ENCODE measurements at regions not wholly inside any gene's neighbourhood (a gene's known extent, or its start where the extent isn't known, plus 50 kb on each side); places are given as distances from the start of the nearest gene placed in this dataset.
"Not testable (repeated sequence)": the region's sequence is repeated elsewhere in the genome, so short reads cannot be mapped to it uniquely, and the experiment has no call there.

DNA sequence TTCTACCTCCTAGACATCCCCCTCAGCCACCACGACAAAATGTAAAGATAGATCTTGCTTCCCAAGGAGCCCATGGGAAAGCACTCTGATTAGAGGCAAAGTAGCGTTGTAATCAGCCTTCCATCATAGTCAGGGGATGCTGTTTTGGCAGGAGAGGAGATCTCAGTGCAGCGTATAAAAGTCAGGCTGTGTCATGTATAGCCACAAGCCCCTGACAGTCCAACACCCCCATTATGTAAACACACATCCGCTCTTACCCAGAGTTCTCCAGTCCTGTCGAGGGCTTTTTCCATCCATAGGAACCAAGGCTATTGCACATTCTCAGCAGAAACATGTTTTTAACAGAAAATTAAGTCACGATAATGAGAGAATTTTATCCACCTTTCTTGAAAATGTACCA is 156.3 kb downstream of the CYSLTR2 start:
- no peak for DNase-seq

DNA sequence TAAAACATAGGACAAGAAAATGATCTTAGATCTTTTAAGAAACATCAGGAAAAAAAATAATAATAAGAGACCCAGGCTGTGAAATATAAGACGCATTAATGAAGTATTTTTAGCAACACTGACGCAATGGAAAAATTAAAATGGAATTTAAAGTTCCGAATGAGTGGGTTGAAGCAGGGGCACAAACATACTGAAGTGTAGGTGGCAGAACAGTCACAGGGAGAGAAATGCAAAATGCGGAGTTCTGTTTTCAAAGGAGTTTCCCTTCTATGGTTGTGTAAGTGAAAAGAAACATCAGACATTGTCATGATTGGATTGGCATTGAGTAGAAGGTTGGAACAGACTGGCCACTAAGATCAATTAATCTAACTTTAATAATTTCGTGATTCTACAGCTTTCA is 159.8 kb downstream of the CYSLTR2 start:
- no peak for DNase-seq

DNA sequence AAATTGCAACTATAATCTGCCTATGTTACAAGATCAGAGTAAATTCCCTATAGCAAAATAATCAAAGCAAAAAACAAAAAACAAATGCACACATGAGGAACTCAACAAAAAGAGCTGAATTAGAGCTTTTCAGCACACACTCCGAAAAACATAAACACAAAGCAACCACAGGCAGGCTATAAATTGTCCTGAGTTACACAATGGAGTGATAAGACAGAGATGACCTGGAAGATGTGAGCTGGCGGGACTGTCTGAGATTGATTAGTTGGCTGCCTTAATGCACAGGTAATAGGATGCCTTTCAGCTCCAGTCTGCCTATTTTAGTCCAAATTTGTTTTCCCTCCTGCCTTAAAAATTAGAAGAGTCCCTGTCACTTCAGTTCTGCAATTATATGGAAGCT is 159.0 kb upstream of the FNDC3A start:
- no peak for DNase-seq

DNA sequence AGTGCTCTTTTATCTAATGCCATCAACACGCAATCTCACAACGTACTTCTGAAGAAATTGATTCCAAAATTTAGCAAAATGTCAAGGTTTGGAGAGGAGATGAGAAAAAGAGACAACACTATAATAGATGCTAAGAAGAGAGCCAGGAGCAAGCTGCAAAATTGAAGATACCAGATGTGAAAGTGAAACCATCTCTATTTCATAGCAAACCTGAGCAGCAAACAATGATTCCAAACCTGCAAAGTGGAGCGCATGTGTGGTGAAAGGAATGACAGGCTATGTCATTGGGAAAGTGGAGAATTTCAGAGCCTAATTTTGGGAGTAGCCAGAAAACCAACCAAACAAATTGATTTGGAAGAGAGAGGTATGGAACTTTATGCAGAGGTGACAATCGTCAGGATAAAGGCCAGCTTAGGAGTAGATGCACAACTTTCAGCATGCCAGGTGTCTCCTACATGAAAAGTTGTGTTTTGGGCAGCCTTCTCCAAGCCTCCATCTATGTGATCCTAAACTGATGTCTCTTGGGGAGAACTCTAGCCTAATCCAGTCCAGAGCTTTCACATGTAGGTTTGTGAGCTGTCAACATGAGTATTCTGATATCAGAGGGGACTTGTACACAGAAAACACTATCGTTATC is 158.4 kb upstream of the FNDC3A start:
- peak in 1 of 5 donors; percentile 24 for DNase-seq

DNA sequence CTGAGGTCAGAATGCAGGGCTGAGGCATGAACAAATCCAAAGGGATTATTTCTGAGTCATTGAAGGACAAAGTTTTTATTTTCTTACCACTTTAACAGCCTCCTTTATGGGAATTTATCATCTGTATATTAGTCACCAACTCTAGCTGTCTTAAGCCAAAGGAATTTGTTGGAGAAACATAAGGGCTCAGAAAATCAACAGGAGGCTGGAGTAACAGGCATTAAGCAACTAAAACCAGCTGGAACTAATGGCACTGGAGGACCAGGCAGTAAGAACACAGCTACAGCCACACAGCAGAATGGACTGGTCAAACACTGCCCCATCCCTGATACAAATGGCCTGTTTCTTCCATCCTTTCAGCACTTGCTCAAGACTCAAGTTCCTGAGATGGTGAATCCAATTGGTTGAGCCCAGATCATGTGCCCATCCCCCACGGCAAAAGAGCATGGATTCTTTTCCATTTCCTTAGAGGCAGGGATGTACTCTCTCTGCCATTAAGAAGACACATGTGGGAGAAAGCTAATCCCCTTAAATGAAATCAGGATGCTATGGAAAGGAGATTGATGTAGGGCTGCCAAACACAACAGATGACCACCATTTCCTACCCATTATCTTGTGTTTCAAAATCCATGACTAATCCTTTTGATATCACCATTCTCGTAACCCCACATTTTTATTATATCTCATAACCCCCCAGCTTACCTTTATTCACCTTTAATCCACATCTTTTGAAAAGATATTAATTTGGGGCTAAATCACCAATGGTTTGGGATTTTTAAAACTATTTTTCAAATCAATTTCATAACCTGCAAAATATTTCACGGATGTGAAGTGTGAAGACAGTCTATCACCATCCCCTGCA is 157.0 kb upstream of the FNDC3A start:
- no peak for DNase-seq

DNA sequence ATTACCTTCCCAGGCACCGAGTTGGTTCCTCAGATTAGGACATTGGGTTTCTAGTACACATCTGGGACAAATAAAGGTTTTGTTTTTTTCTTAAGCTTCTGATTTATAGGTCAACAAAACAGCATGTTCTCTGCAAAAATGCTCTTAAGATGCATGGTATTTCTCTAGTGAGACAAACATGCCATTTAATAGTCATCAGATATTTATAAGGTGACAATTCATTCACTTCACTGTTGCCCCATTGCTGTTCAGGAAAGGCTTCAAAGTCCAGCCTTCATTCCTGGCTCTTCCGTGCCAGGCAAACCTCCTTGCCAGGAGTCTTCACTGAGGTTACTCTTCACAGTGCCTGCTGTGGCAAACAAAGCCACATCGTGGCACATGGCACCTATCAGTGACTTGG is 156.3 kb upstream of the FNDC3A start:
- DNase-seq: no peak

DNA sequence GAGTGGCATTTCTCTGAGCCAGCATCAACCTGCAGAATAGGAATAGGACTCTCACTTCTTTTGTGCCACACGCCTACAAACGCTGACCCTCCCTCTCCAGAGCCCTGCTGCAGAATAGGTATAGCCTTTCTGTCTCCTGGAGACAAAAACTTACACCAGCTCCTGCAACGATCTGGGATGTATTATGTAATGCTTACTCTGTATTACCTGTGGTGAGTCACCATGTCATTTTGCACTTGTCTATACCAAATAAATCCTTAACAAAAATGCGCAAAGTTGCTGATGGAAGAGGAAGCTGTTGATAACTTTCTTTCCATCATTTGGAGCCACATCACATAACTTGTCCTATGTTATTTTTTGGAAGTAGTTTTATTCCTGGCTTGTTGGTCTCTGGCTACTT is 155.8 kb upstream of the FNDC3A start:
- no peak for DNase-seq

DNA sequence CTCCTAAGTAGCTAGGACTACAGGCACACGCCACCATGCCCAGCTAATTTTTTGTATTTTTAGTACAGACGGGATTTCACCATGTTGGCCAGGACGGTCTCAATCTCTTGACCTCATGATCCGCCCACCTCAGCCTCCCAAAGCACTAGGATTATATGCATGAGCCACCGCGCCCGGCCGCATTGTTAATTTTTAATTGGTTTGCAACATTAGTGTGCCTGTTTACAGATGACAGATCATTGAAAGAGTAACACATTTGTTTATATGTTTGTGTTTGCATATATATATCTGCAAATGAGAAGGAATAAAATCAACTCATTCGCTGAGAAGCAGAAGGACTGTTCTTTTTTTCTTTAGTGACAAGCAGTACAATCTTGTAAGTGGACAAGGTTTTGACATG is 152.2 kb upstream of the FNDC3A start:
- not testable (repeated sequence) for DNase-seq

DNA sequence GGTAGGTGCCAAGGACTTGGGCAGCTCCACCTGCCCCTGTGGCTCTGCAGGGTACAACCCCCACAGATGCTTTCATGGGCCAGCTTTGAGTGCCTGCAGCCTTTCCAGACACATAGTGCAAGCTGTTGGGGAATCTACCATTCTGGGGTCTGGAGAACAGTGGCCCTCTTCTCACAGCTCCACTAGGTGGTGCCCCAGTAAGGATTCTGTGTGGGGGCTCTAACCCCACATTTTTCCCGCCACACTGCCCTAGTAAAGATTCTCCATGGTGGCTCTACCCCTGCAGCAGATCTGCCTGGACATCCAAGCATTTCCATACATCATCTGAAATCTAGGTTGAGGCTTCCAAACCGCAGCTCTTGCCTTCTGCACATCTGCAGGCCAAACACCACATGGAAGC is 149.7 kb upstream of the FNDC3A start:
- no peak for DNase-seq

DNA sequence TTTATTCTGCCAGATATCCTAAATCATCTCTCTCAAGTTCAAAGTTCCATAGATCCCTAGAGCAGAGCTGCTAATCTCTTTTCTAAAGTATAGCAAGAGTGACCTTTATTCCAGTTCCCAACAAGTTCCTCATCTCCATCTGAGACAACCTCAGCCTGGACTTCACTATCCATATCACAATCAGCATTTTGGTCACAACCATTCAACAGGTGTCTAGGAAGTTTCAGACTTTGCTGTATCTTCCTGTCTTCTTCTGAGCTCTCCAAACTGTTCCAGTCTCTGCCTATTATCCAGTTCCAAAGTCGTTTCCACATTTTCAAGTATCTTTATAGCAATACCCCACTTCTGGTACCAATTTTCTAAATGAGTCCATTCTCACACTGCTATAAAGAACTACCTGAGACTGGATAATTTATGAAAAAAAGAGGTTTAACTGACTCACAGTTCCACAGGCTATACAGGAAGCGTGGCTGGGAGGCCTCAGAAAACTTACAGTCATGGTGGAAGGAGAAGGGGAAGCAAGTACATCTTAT is 148.7 kb upstream of the FNDC3A start:
- DNase-seq: not testable (repeated sequence)

DNA sequence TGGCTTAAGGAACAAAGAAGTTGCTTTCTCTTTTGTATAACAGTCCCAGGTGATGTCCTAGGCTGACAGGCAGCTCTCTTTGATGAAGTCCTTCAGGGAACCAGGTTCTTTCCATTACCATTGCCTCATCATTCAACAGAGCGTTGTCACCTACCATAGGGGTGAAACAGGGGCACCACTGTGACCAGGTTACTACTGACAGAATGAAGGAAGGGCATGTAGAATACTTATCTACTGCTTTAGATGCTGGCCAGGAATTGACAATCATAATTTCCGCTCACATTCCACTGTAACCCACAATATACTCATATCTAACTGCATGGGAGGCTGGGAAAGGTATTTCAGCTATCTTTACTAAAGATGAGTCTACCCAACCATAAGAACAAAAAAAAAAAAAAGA is 148.0 kb upstream of the FNDC3A start:
- DNase-seq: no peak

DNA sequence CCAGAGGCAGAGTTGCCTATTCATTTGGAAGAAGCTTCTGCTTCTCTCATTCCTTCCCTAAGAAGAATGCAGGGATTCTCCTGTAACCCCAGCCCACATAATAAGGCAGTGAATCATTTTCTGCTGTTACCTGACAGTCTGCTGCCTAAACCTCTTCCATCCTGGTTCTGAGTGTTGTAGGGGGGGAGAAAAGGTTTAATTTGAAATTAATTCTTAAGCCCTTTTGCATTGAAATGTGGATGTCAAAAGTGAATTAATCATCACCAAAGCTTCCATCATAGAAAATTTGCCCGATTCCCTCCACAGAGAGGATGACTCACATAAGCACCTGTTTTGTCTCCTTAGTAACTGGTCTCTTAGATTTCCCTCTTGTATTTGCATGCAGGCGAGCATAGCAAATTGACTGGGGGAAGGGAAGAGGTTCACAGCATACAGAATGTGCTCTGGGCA is 146.7 kb upstream of the FNDC3A start:
- no peak for DNase-seq

DNA sequence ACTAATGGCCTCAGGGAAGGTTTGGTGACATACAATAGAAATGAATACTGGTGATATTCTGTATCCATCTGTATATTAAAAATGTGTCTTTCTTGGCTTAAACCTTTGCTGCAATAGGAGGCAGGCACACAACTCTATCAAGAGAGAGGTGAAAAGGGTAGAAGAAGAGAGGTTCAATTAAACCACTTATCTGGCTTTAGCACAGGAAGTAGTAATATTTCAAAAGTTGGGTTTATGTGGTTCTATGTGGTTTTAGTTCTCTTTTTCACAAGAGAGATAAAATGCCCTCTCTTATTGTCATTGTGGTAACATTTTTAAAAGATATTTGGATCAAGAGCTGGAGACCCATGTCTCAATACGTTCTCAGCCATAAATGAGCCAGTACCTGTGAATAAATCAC is 146.2 kb upstream of the FNDC3A start:
- no peak for DNase-seq

DNA sequence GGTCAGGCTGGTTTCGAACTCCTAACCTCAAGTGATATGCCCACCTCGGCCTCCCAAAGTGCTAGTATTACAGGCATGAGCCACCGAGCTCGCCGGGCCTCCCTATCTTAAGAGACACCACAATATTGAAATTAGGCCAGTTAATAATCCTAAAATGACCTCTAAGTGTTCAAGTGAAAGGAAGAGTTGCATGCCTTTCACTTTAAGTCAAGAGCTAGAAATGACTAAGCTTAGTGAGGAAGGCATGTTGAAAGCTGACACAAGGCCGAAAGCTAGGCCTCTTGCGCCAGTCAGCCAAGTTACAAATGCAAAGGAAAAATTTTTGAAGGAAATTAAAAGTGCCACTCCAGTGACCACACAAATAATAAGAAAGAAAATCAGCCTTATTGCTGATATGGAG is 144.5 kb upstream of the FNDC3A start:
- peak in 1 of 5 donors; percentile 27 for DNase-seq

DNA sequence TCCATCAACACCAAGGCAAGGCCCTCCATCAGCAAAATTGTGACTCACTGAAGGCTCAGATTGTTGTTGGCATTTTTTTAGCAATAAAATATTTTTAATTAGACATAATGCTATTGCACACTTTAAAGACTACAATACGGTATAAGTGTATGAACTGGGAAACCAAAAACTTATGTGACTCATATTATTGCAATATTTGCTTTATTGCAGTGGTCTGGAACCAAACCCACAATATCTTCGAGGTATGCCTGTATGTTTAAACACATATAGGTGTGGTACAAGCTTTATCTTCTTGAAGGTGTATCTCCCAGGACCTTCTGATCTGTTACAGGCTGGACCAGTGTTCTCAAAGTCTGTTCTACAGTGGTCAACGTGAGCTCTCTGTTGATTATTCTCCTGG is 142.3 kb upstream of the FNDC3A start:
- no peak for DNase-seq

DNA sequence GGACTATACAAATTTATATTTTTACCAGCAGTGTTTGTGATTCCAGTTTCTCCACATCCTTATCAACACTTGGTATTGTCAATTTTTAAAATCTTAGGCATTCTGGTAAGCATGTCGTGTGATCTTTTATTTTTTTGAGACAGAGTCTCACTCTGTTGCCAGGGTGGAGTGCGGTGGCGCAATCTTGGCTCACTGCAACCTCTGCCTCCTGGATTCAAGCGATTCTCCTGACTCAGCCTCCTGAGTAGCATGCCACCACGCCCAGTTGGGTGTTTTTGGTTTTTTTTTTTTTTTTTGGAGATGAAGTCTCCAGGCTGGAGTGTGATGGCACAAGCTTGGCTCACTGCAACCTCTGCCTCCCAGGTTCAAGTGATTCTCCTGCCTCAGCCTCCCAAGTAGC is 140.4 kb upstream of the FNDC3A start:
- DNase-seq: not testable (repeated sequence)

DNA sequence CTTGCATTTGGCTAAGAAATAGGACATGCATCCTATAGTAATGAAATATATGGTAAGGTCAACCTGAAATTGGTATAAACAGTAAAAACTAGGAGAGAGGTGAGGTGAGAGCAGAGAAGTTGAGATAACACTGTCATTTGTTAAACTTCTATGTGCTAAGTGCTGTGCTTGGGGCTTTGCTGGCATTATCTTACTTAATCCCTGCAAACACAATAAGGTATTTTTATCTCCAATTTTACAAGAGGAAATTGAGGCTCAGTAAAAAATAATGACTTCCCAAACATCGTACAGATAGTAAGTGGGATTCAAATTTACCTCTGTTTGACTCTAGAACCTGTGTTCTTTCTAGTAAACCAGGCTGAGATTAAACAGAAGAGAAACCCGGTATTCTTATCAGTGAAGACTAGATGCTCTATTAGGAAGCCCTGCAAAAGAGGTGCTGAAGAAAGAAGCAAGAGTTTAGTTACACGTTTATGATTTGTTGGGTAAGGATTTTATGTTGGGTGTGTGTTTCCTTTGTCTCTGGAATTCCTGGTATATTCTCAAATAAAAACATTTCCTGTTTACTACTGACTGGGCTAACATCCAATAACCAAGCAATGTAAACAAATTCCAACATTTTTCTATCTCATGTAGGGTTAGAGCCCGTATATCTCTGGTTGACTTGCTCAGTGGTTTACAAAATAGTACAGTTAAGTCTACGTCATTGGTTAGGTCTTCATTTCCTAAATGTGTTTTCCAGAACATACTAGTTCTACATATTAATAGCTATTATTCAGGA is 137.3 kb upstream of the FNDC3A start:
- DNase-seq: no peak

DNA sequence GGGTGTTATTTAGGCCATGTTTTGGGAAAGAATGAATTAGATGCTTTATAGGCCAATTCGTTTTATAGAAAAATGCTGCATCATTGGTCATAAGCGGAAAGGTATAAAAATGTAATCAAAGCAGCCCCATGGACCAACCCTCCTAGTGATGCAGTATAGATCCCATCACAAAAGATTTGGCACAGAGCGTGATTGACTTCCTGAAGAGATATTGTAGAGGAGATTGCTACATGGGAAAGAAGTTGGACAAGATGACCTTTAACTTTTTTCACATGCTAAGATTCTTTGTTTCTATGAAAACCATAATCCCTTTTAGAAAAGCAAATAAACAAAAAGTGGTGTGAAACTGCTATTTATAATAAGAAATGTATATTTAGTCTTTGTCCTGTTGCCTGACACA is 136.5 kb upstream of the FNDC3A start:
- DNase-seq: no peak

DNA sequence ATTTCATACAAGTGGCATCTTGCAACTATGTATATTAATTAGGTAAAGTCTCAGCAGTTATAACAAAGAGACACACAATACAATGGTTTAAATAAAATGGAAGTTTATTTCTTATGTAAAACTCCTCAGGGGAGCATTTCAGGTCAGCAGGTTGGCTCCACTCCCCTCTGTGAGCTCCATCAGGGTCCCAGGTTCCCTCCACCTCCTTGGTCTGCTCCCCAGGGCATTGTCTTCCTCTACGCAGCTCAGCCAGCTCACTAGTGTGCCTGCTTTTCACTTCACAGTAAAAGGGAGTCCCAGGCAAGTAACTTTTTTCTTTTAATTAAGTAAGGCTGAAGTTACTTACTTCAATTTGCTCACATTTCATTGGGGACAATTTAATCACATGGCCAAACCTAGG is 135.3 kb upstream of the FNDC3A start:
- DNase-seq: no peak

DNA sequence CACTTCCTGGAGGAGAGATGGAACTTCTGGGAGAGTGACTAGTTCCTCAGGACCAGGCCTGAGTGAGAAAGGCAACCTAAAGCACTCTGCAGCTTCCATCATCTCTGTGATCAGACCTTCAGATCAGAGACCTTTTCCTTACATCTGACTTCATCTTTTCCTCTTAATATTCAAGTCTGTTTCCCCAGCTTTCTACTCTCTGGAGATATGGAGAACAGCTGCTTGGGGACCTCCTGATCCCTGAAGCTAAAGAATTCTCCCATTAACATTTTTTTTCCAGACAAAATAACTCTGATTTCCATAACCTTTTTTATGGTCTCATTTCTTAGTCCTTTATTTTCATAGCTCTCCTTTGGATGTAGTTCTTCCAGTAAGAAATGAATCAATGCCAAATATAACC is 133.4 kb upstream of the FNDC3A start:
- no peak for DNase-seq

DNA sequence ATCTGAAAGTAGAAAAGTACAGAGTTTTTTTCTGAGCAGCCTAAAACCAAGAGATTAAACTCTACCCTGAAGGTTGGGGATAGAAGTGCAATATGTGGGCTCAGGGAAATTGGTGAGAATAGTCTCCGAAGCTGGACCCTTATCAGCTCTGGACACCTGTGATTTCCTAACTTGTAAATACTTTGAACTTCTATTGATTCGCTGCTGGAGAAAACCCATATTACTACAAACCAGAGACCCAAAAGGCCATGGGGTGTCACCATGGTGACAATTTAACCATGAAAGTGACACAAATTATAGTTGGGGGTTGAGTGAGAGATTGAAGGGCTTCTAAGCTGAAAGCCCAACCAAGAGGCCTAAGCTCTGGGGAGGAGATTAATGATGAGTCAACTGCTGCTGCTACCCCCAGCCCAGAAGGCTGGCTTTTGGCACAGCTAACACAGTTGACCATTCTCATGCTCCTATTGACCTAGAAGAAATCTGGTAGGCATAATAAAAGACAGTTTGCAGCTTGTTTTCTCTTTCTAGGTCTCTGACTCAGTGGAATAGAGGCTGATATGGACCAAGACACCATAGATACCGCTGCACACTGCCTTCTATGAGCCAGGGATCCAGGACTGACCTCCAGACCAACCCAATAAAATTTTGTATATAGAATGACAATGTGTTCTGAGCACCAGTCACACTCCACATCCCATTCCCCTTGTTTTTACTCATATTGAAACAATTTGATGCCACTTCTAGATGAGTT is 131.9 kb upstream of the FNDC3A start:
- no peak for DNase-seq

DNA sequence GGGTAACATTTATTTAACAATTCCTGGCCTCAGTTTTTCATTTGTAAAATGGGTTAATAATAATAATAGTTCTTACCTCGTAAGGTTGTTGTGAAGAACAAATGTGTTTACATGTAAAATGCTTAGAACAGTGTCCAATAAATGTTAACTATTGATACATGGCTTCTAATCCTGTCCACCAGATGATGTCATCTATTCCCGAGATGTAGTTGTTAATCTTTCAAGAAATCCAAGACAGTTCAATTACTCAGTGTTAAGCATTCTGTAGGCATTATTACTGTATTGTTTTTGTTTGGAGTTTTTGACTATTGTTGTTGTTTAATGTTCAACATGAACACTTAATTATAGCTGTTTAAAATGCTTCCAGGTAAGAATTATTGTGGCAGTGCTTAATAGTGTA is 131.0 kb upstream of the FNDC3A start:
- no peak for DNase-seq

DNA sequence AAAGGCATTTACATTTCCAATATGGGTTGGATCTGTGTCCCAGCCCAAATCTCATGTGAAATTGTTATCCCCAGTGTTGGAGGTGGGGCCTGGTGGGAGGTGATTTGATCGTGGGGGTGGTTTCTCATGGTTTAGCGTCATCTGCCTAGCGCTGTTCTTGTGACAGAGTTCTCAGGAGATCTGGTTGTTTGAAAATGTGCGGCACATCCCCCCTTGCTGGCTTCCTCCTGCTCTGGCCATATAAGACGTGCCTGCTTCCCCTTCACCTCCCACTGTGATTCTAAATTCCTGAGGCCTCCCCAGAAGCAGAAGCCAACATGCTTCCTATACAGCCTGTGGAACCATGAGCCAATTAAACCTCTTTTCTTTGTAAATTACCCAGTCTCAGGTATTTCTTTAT is 126.2 kb upstream of the FNDC3A start:
- no peak for DNase-seq

Data from T-helper 1 cell (primary cell).